ENCODE measurements at regions not wholly inside any gene's neighbourhood (a gene's known extent, or its start where the extent isn't known, plus 50 kb on each side); places are given as distances from the start of the nearest gene placed in this dataset.
"Not testable (repeated sequence)": the region's sequence is repeated elsewhere in the genome, so short reads cannot be mapped to it uniquely, and the experiment has no call there.

DNA sequence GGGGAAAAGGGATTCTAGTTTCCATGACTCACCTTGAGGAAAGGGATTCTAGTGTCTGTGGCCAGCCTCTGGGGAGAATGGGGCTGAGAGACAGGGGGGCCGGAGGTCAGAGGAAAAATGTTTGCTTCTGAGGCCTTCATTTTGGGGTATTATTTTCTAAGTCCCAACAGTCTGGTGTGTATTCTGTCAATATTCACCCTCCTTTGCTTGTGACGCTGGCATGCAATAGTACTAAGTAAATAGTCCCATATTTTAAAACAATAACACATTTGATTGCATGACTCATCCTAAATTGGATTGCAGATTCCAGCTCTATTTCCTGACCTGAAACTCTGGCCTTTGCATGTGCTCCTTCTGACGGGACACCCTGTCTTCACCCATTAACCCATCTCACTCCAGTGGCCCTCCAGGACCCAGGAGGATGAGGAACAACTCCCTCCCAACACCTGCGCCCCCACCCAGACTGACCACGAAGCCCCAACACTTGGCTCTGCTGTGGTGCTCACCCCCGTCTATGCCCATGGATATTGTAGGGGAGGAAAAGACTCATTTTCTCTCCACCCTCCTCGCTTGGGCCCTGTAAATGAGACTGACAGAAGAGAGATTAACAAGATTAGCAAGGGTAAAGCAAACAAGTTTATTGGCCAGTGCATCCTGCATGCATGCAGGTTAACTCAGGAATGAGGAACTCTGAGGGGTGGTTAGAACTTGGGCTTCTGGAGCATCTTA, 495.6 kb upstream of the KLF6 start:
- Histone ChIP-seq H3K9me3 (no peaks in the 10 kb centered on the region), H3K4me1 (ENCODE audit: control insufficient read depth in 1 of 2, insufficient read depth in 1 of 2, low read depth in 1 of 2, low read length in 1 of 2) (no peaks in the 10 kb centered on the region), H3K27me3 (no peaks in the 10 kb centered on the region), H3K27ac (no peak overlapping the region), H3K36me3 (no peaks in the 10 kb centered on the region), H3K4me3 (ENCODE audit: low read depth in 1 of 2, low read length in 1 of 2) (no peak overlapping the region)
- TF ChIP-seq CTCF (IDR thresholded peaks at IDR 0.05), result no peak

DNA sequence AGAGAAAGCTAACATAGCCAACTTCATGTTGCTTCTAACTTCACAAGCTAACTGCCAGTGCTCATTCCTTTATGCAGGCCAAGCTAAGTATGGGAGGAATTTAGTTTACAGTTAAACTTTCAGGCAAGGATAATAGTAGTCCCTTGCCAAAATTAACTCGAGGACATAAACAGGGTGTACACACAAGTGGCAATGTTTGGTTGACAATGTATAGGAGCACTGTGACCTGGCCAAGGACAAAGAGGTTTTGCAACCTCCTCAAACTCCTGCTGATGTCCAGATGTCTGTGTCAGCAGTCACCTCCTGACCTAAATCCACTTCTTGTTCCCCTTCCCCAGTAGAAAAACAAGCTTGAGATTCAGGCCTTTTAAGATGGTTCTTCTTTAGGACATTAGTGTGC, 494.6 kb upstream of the KLF6 start:
- Histone ChIP-seq H3K27ac (no peak overlapping the region), H3K27me3 (no peaks in the 10 kb centered on the region), H3K36me3 (no peaks in the 10 kb centered on the region), H3K4me1 (ENCODE audit: control insufficient read depth in 1 of 2, insufficient read depth in 1 of 2, low read depth in 1 of 2, low read length in 1 of 2) (no peaks in the 10 kb centered on the region), H3K4me3 (ENCODE audit: low read depth in 1 of 2, low read length in 1 of 2) (no peak overlapping the region), H3K9me3 (no peaks in the 10 kb centered on the region)
- TF ChIP-seq CTCF (IDR thresholded peaks at IDR 0.05), result no peak

GRCh38 chr10:4278186-4278585, 493.2 kb upstream of the KLF6 start:
- H3K9me3 ChIP-seq, result no peaks in the 10 kb centered on the region
- H3K36me3 ChIP-seq, result no peaks in the 10 kb centered on the region
- H3K4me3 ChIP-seq (ENCODE audit: low read depth in 1 of 2, low read length in 1 of 2), result no peak overlapping the region
- no peak for TF ChIP-seq CTCF (IDR thresholded peaks at IDR 0.05)
- H3K4me1 ChIP-seq (ENCODE audit: control insufficient read depth in 1 of 2, insufficient read depth in 1 of 2, low read depth in 1 of 2, low read length in 1 of 2), result no peaks in the 10 kb centered on the region
- no peak overlapping the region for H3K27ac ChIP-seq
- no peaks in the 10 kb centered on the region for H3K27me3 ChIP-seq

- Histone ChIP-seq H3K27me3 (no peaks in the 10 kb centered on the region), H3K36me3 (no peaks in the 10 kb centered on the region), H3K4me1 (ENCODE audit: control insufficient read depth in 1 of 2, insufficient read depth in 1 of 2, low read depth in 1 of 2, low read length in 1 of 2) (no peaks in the 10 kb centered on the region), H3K9me3 (no peaks in the 10 kb centered on the region), H3K4me3 (ENCODE audit: low read depth in 1 of 2, low read length in 1 of 2) (no peak overlapping the region), H3K27ac (no peak overlapping the region)
- TF ChIP-seq CTCF (IDR thresholded peaks at IDR 0.05), result no peak
These were observed 491.1 kb upstream of the KLF6 start for GRCh38 chr10:4276151-4276550.

DNA sequence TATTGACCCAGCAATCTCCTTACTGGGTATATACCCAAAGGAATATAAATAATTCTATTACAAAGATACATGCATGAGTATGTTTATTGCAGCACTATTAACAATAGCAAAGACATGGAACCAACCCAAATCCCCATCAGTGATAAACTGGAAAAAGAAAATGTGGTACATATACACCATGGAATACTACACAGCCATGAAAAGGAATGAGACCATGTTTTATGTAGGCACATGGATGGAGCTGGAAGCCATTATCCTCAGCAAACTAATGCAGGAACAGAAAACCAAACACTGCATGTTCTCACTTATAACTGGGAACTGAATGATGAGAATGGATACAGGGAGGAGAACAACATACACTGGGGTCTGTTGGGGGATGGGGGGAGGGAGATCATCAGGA, 489.7 kb upstream of the KLF6 start:
- not testable (repeated sequence) for H3K27ac ChIP-seq; H3K4me3 ChIP-seq (ENCODE audit: low read depth in 1 of 2, low read length in 1 of 2); H3K36me3 ChIP-seq; H3K4me1 ChIP-seq (ENCODE audit: control insufficient read depth in 1 of 2, insufficient read depth in 1 of 2, low read depth in 1 of 2, low read length in 1 of 2); H3K27me3 ChIP-seq; H3K9me3 ChIP-seq

DNA sequence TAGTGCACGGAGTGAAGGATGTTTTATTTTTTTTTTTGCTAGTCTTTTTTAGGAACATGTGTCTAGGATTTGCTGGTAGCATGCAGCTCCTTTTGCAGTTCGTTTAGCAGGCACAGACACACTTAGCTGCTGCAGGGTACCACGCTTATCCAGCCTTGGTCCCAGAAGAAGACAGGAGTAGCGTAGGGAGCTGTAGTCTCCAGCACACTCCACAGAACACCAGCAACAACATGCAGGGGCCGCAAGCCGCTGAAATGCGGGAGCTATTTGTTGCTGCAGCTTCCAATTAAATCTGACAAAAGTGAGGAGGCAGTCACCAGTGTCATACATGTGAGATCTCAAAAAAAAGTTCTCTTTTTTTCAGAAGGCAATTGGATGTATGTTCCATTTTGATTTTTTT, 486.2 kb upstream of the KLF6 start:
- H3K36me3 ChIP-seq, result no peaks in the 10 kb centered on the region
- H3K4me1 ChIP-seq (ENCODE audit: control insufficient read depth in 1 of 2, insufficient read depth in 1 of 2, low read depth in 1 of 2, low read length in 1 of 2), result no peaks in the 10 kb centered on the region

More for the DNA sequence above, 486.2 kb upstream of the KLF6 start:
- no peak for TF ChIP-seq CTCF (IDR thresholded peaks at IDR 0.05)
- H3K9me3 ChIP-seq, result no peaks in the 10 kb centered on the region
- H3K27ac ChIP-seq, result no peak overlapping the region
- no peak overlapping the region for H3K4me3 ChIP-seq (ENCODE audit: low read depth in 1 of 2, low read length in 1 of 2)
- no peaks in the 10 kb centered on the region for H3K27me3 ChIP-seq

All from neutrophil (primary cell).